SK-N-SH treated with all-trans-retinoic acid at 6 μM for 48 hours (cell line): ENCODE measurements at regions not wholly inside any gene's neighbourhood (a gene's known extent, or its start where the extent isn't known, plus 50 kb on each side); places are given as distances from the start of the nearest gene placed in this dataset.
"Not testable (repeated sequence)": the region's sequence is repeated elsewhere in the genome, so short reads cannot be mapped to it uniquely, and the experiment has no call there.

ENCODE experiments used
- ARNTL ChIP-seq: fragments of 450-650 bp; formaldehyde crosslinking; IDR thresholded peaks from 2 replicates; pipeline ENCODE4 v1.5.0; 2020; ENCODE audit warnings: low read depth, mild to moderate bottlenecking, moderate library complexity, borderline replicate concordance
- CSRNP3 ChIP-seq: fragments of 250-450 bp; sonication (Bioruptor Pico); IDR thresholded peaks from 2 replicates; pipeline ENCODE4 v1.5.1; 2021; ENCODE audit warnings: mild to moderate bottlenecking, moderate library complexity
- ESRRG ChIP-seq: fragments of 250-450 bp; sonication (Bioruptor Pico); IDR thresholded peaks from 2 replicates; pipeline ENCODE4 v1.6.1; 2021; ENCODE audit warnings: mild to moderate bottlenecking
- ISL1 ChIP-seq: fragments of 250-450 bp; sonication (Bioruptor Pico); IDR thresholded peaks from 2 replicates; pipeline ENCODE4 v2.1.2; 2022; ENCODE audit warnings: mild to moderate bottlenecking, moderate library complexity
- OSR1 ChIP-seq: fragments of 250-450 bp; sonication (Bioruptor Pico); IDR thresholded peaks from 2 replicates; pipeline ENCODE4 v1.8.0; 2022; ENCODE audit warnings: moderate library complexity, mild to moderate bottlenecking, inconsistent platforms
- RARB ChIP-seq: fragments of 250-450 bp; sonication (Bioruptor Pico); IDR thresholded peaks from 2 replicates; pipeline ENCODE4 v1.8.0; 2021; ENCODE audit warnings: mild to moderate bottlenecking, moderate library complexity
- SNAI2 ChIP-seq: fragments of 250-450 bp; sonication (Bioruptor Pico); IDR thresholded peaks from 2 replicates; pipeline ENCODE4 v1.5.0; 2020; ENCODE audit warnings: mild to moderate bottlenecking, moderate library complexity
- TOX ChIP-seq: fragments of 250-450 bp; sonication (Bioruptor Pico); IDR thresholded peaks from 2 replicates; pipeline ENCODE4 v1.8.0; 2021; ENCODE audit warnings: mild to moderate bottlenecking, moderate library complexity, borderline replicate concordance
- TSHZ2 ChIP-seq: fragments of 250-450 bp; sonication (Bioruptor Pico); IDR thresholded peaks from 2 replicates; pipeline ENCODE4 v1.5.0; 2020; ENCODE audit warnings: mild to moderate bottlenecking, moderate library complexity
- ZFP3 ChIP-seq: fragments of 250-450 bp; sonication (Bioruptor Pico); IDR thresholded peaks from 2 replicates; pipeline ENCODE4 v1.5.0; 2020; ENCODE audit warnings: mild to moderate bottlenecking, moderate library complexity
- ZFP30 ChIP-seq: fragments of 450-650 bp; formaldehyde crosslinking; IDR thresholded peaks from 2 replicates; pipeline ENCODE4 v1.5.0; 2022; ENCODE audit warnings: mild to moderate bottlenecking, moderate library complexity
- ZNF565 ChIP-seq: fragments of 450-650 bp; formaldehyde crosslinking; conservative IDR thresholded peaks from 2 replicates; pipeline ENCODE4 v1.5.0; 2020; ENCODE audit warnings: low read depth, mild to moderate bottlenecking, moderate library complexity
- TF ChIP-seq, protein P1 (sequence below): fragments of 250-450 bp; sonication (Bioruptor Pico); IDR thresholded peaks from 2 replicates; pipeline ENCODE4 v1.8.0; 2021; ENCODE audit warnings: low read depth, mild to moderate bottlenecking, moderate library complexity, borderline replicate concordance
- TF ChIP-seq, protein P2 (sequence below): fragments of 250-450 bp; sonication (Bioruptor Pico); IDR thresholded peaks from 2 replicates; pipeline ENCODE4 v1.5.1; 2020; ENCODE audit warnings: low read depth, mild to moderate bottlenecking, moderate library complexity

DNA sequence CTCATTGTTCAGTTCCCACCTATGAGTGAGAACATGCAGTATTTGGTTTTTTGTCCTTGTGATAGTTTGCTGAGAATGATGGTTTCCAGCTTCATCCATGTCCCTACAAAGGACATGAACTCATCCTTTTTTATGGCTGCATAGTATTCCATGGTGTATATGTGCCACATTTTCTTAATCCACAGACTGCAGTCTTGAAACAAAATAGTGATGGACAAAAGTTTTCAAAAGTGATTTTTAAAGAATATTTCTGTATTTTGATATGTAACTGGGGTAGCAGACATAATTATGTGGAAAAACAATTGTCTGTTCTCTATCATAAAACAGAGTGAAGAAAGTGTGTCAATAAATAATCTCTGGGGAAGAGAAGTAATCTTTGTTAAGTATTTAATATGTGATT is 148.2 kb downstream of the PDCD6IP start:
- not testable (repeated sequence) for TF ChIP-seq ZFP3 (CRISPR knock-in tag); OSR1; RARB (CRISPR knock-in tag); TOX (CRISPR knock-in tag); SNAI2; ZFP30 (CRISPR knock-in tag); ARNTL (CRISPR knock-in tag); ISL1; TSHZ2 (CRISPR knock-in tag); ESRRG (CRISPR knock-in tag); ZNF565; CSRNP3 (CRISPR knock-in tag)
- TF ChIP-seq, protein P1, sequence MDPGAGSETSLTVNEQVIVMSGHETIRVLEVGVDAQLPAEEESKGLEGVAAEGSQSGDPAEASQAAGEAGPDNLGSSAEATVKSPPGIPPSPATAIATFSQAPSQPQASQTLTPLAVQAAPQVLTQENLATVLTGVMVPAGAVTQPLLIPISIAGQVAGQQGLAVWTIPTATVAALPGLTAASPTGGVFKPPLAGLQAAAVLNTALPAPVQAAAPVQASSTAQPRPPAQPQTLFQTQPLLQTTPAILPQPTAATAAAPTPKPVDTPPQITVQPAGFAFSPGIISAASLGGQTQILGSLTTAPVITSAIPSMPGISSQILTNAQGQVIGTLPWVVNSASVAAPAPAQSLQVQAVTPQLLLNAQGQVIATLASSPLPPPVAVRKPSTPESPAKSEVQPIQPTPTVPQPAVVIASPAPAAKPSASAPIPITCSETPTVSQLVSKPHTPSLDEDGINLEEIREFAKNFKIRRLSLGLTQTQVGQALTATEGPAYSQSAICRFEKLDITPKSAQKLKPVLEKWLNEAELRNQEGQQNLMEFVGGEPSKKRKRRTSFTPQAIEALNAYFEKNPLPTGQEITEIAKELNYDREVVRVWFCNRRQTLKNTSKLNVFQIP = not testable (repeated sequence)
- TF ChIP-seq, protein P2, sequence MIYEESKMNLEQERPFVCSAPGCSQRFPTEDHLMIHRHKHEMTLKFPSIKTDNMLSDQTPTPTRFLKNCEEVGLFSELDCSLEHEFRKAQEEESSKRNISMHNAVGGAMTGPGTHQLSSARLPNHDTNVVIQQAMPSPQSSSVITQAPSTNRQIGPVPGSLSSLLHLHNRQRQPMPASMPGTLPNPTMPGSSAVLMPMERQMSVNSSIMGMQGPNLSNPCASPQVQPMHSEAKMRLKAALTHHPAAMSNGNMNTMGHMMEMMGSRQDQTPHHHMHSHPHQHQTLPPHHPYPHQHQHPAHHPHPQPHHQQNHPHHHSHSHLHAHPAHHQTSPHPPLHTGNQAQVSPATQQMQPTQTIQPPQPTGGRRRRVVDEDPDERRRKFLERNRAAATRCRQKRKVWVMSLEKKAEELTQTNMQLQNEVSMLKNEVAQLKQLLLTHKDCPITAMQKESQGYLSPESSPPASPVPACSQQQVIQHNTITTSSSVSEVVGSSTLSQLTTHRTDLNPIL (CRISPR knock-in tag) = not testable (repeated sequence)
